ENCODE measurements at regions not wholly inside any gene's neighbourhood (a gene's known extent, or its start where the extent isn't known, plus 50 kb on each side); places are given as distances from the start of the nearest gene placed in this dataset.
"Not testable (repeated sequence)": the region's sequence is repeated elsewhere in the genome, so short reads cannot be mapped to it uniquely, and the experiment has no call there.

DNA sequence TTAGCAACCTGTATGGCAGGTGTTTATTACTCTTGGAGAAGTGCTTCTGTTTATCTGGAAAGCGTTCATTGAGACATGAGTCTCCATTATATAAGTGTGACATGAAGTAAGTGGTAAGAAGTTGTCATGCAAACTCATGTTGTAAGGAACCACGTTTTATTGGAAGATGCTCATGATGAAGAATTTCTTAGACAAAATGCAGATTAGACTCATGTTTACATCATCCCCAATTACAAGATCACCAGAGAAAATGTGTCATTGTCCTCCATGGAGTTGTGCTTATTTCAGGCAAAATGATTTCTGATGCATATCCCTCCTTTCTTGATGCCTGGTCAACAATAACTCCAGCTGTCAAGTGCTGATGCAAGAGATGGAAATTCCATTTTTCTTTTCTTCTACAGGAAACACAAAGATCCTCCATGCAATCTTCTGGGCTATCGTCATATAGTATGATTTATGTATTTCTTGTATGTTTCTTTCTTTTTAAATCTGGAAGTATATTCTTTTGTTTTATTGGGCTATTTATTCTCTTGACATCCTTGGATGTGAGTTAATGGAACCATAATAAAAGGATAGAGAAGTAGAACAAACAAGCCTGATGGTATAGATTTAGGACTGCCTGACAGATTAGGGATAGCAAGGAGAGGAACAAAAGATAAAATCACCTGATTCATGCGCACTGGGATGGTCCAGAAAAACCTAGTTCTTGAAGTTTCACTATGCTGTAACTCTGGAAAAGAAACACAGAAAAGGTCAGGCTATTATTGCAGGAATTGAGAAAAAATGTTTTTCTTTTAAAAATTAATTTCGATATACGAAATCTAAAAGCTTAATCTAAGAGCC is 50.7 kb upstream of the DIAPH3 start:
- H3K36me3 Mint-ChIP-seq (ENCODE audit: low read depth), result no peaks in the 10 kb centered on the region
- H3K4me3 Mint-ChIP-seq, result no peak overlapping the region
- no peak for DNase-seq (ENCODE audit: low spot score)
- no peak overlapping the region for H3K27ac Mint-ChIP-seq
- H3K4me1 Mint-ChIP-seq (ENCODE audit: low read depth), result no peaks in the 10 kb centered on the region
- no peaks in the 10 kb centered on the region for H3K9me3 Mint-ChIP-seq
- intact Hi-C loops (cut with micrococcal nuclease), result no loop called here
- H3K27me3 Mint-ChIP-seq (ENCODE audit: insufficient read depth), result peaks cover 3% of the 10 kb centered on the region

DNA sequence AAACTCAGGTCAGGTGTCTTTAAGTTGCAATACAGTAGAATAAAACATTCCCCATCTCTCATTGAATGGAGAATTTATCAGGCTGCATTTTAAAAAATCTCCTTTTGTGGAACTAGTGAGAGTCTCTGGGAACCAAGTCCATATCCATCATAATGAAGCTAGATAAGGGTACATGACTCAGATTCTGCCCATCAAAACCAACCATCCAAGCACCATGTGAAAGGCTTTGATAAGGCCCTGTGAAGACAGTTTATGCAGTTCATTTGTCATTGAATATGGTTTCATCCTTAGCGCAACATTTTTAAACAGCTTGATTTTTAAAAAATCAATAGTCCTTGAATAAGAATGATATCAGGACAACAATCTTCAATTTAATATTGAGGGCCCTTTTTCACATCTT is 56.3 kb upstream of the DIAPH3 start:
- intact Hi-C loops (cut with micrococcal nuclease), result no loop called here
- no peaks in the 10 kb centered on the region for H3K9me3 Mint-ChIP-seq
- H3K4me1 Mint-ChIP-seq (ENCODE audit: low read depth), result no peaks in the 10 kb centered on the region
- H3K4me3 Mint-ChIP-seq, result no peak overlapping the region
- H3K27ac Mint-ChIP-seq, result no peak overlapping the region
- DNase-seq (ENCODE audit: low spot score), result no peak
- no peaks in the 10 kb centered on the region for H3K36me3 Mint-ChIP-seq (ENCODE audit: low read depth)
- peaks cover 3% of the 10 kb centered on the region for H3K27me3 Mint-ChIP-seq (ENCODE audit: insufficient read depth)

- Mint-ChIP-seq H3K4me1 (ENCODE audit: low read depth) (no peaks in the 10 kb centered on the region), H3K27ac (no peak overlapping the region), H3K36me3 (ENCODE audit: low read depth) (no peaks in the 10 kb centered on the region), H3K9me3 (no peaks in the 10 kb centered on the region), H3K27me3 (ENCODE audit: insufficient read depth) (peaks cover 3% of the 10 kb centered on the region), H3K4me3 (no peak overlapping the region)
- no peak for DNase-seq (ENCODE audit: low spot score)
- intact Hi-C loops (cut with micrococcal nuclease), result no loop called here
These were observed 57.9 kb upstream of the DIAPH3 start for GRCh38 chr13:60221581-60221980.

DNA sequence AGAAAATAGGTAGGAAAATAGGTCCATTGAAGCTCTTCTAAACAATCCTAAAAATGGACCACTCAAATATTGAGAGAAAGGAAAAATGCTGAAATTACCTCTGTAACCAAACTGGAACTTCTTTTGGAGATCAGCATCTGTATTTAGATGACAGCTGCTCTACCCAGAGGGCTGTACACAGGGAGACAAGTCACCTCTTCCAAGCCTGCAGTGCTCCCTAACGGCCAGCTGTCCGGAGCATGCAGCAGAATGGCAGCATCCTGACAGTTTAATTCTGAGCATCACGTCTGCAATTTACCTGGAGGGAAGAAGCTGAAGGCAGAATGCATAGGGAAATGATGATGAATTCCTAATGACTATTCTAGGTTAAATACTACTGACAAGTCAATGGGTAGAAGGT is 62.8 kb upstream of the DIAPH3 start:
- Mint-ChIP-seq H3K4me3 (no peak overlapping the region), H3K9me3 (no peaks in the 10 kb centered on the region), H3K36me3 (ENCODE audit: low read depth) (no peaks in the 10 kb centered on the region), H3K4me1 (ENCODE audit: low read depth) (peaks cover 8% of the 10 kb centered on the region), H3K27ac (no peak overlapping the region), H3K27me3 (ENCODE audit: insufficient read depth) (peaks cover 8% of the 10 kb centered on the region)
- no peak for DNase-seq (ENCODE audit: low spot score)
- intact Hi-C loops (cut with micrococcal nuclease), result no loop called here

DNA sequence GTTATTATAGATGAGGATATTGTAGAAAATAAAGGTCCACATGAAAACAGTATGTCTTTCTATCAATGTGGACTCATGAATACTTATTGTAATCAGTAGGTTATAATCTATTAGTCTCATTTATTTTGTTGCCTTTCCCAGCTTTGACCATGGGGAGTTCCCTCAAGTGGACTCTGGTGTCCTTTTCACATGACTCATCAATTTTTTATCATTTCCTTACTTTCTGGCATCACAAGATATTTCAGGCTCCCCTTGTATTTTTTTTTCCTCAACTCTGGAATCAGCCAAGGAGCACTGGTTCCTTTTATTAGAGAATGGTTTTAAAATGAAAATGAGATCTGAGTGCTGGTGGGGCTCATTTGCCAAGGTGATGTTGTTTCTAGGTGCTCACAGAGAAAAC is 63.4 kb upstream of the DIAPH3 start:
- Mint-ChIP-seq H3K9me3 (no peaks in the 10 kb centered on the region), H3K36me3 (ENCODE audit: low read depth) (no peaks in the 10 kb centered on the region), H3K4me1 (ENCODE audit: low read depth) (peaks cover 8% of the 10 kb centered on the region), H3K27ac (no peak overlapping the region), H3K4me3 (no peak overlapping the region), H3K27me3 (ENCODE audit: insufficient read depth) (peaks cover 8% of the 10 kb centered on the region)
- intact Hi-C loops (cut with micrococcal nuclease), result no loop called here
- DNase-seq (ENCODE audit: low spot score), result no peak

DNA sequence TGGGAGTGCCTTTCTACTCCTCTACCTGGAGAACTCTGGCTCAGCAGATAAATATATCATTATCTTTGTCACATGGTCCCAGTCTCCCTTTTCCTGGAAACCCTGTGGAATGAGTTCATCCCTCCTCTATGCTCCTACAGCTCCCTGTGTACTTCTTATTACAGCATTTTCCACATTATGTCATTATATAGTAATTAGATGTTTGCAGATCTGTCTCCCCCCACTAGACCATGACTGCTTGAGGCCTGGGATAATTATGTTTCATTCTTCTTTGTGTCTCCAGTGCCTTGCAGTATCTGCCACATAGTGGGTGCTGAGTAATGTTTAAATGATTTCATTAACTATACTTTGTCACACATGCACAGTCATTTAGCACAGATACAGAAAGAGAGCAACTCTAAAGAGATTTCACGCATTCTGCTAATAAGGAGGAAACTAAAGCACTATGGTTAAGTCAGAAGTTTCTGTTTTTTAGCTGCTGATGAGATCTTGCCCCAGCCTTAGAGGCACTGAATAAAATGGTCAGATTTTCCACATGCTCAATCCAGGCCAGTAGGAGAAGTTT is 66.1 kb upstream of the DIAPH3 start:
- no peak overlapping the region for H3K4me3 Mint-ChIP-seq

GRCh38 chr13:60230593-60230992 is 66.9 kb upstream of the DIAPH3 start:
- Mint-ChIP-seq H3K4me1 (ENCODE audit: low read depth) (peaks cover 8% of the 10 kb centered on the region), H3K9me3 (no peaks in the 10 kb centered on the region), H3K36me3 (ENCODE audit: low read depth) (no peaks in the 10 kb centered on the region), H3K4me3 (no peak overlapping the region), H3K27ac (no peak overlapping the region), H3K27me3 (ENCODE audit: insufficient read depth) (peaks cover 8% of the 10 kb centered on the region)
- intact Hi-C loops (cut with micrococcal nuclease), result no loop called here
- no peak for DNase-seq (ENCODE audit: low spot score)

More for the DNA sequence above, 66.1 kb upstream of the DIAPH3 start:
- peaks cover 8% of the 10 kb centered on the region for H3K4me1 Mint-ChIP-seq (ENCODE audit: low read depth)
- H3K27ac Mint-ChIP-seq, result no peak overlapping the region
- intact Hi-C loops (cut with micrococcal nuclease), result no loop called here
- no peaks in the 10 kb centered on the region for H3K36me3 Mint-ChIP-seq (ENCODE audit: low read depth)
- peaks cover 8% of the 10 kb centered on the region for H3K27me3 Mint-ChIP-seq (ENCODE audit: insufficient read depth)
- H3K9me3 Mint-ChIP-seq, result no peaks in the 10 kb centered on the region
- DNase-seq (ENCODE audit: low spot score), result no peak

DNA sequence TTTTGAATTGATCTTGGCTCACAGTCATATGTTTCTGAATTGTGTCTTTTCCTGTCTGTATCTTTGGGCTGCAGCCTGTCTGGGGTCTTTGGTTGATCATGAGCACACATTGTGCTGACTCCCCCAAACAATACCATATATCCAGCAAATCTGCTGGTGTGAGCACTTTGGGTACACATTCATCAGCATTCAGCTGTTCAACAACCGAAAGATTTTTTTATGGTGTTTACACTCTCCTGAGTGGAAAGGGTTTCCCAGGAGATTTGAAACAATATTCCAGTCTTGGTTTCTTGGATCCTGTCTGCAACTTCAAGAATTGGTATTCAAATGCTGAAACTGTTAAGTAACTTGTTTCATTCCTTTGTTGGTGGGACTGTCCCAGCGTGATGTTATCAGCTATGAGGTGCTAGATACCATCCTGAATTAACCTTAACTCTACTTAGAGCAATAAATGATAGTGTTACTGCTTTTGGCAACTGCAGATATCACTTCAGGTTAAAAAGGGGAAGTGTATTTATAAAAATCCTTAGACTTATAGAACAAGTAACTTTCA is 78.4 kb upstream of the DIAPH3 start:
- no peak for DNase-seq (ENCODE audit: low spot score)
- peaks cover 2% of the 10 kb centered on the region for H3K27me3 Mint-ChIP-seq (ENCODE audit: insufficient read depth)
- intact Hi-C loops (cut with micrococcal nuclease), result no loop called here
- H3K4me3 Mint-ChIP-seq, result no peak overlapping the region
- H3K9me3 Mint-ChIP-seq, result no peaks in the 10 kb centered on the region
- H3K4me1 Mint-ChIP-seq (ENCODE audit: low read depth), result no peaks in the 10 kb centered on the region
- no peak overlapping the region for H3K27ac Mint-ChIP-seq
- no peaks in the 10 kb centered on the region for H3K36me3 Mint-ChIP-seq (ENCODE audit: low read depth)

- Mint-ChIP-seq H3K27ac (no peak overlapping the region), H3K4me1 (ENCODE audit: low read depth) (no peaks in the 10 kb centered on the region), H3K9me3 (no peaks in the 10 kb centered on the region), H3K36me3 (ENCODE audit: low read depth) (no peaks in the 10 kb centered on the region), H3K27me3 (ENCODE audit: insufficient read depth) (peaks cover 2% of the 10 kb centered on the region), H3K4me3 (no peak overlapping the region)
- no peak for DNase-seq (ENCODE audit: low spot score)
- intact Hi-C loops (cut with micrococcal nuclease), result no loop called here
These were observed 80.7 kb upstream of the DIAPH3 start for GRCh38 chr13:60244381-60244780.

DNA sequence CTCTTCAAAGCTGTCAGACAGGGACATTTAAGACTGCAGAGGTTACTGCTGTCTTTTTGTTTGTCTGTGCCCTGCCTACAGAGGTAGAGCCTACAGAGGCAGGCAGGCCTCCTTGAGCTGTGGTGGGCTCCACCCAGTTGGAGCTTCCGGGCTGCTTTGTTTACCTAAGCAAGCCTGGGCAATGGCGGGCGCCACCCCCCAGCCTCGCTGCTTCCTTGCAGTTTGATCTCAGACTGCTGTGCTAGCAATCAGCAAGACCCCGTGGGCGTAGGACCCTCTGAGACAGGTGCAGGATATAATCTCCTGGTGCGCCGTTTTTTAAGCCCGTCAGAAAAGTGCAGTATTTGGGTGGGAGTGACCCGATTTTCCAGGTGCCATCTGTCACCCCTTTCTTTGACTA is 87.7 kb upstream of the DIAPH3 start:
- H3K27me3 Mint-ChIP-seq (ENCODE audit: insufficient read depth); H3K36me3 Mint-ChIP-seq (ENCODE audit: low read depth); DNase-seq (ENCODE audit: low spot score); H3K4me3 Mint-ChIP-seq; intact Hi-C loops (cut with micrococcal nuclease); H3K4me1 Mint-ChIP-seq (ENCODE audit: low read depth); H3K27ac Mint-ChIP-seq; H3K9me3 Mint-ChIP-seq: not testable (repeated sequence)

GRCh38 chr13:60258349-60258748 is 94.6 kb upstream of the DIAPH3 start:
- Mint-ChIP-seq H3K27me3 (ENCODE audit: insufficient read depth) (peaks cover 2% of the 10 kb centered on the region), H3K27ac (no peak overlapping the region), H3K4me3 (no peak overlapping the region), H3K4me1 (ENCODE audit: low read depth) (no peaks in the 10 kb centered on the region), H3K9me3 (no peaks in the 10 kb centered on the region), H3K36me3 (ENCODE audit: low read depth) (no peaks in the 10 kb centered on the region)
- DNase-seq (ENCODE audit: low spot score), result no peak
- intact Hi-C loops (cut with micrococcal nuclease), result no loop called here

- Mint-ChIP-seq H3K27ac (no peak overlapping the region), H3K4me3 (no peak overlapping the region), H3K9me3 (no peaks in the 10 kb centered on the region), H3K36me3 (ENCODE audit: low read depth) (no peaks in the 10 kb centered on the region), H3K27me3 (ENCODE audit: insufficient read depth) (peaks cover 2% of the 10 kb centered on the region), H3K4me1 (ENCODE audit: low read depth) (no peaks in the 10 kb centered on the region)
- no peak for DNase-seq (ENCODE audit: low spot score)
- intact Hi-C loops (cut with micrococcal nuclease), result no loop called here
These were observed 96.7 kb upstream of the DIAPH3 start for GRCh38 chr13:60260440-60260839.

- H3K4me3 Mint-ChIP-seq, result no peak overlapping the region
- intact Hi-C loops (cut with micrococcal nuclease), result no loop called here
These were observed 98.0 kb upstream of the DIAPH3 start for GRCh38 chr13:60261432-60262351.

More at GRCh38 chr13:60261432-60262351, 98.0 kb upstream of the DIAPH3 start:
- Mint-ChIP-seq H3K36me3 (ENCODE audit: low read depth) (no peaks in the 10 kb centered on the region), H3K27me3 (ENCODE audit: insufficient read depth) (peaks cover 2% of the 10 kb centered on the region), H3K9me3 (no peaks in the 10 kb centered on the region), H3K27ac (no peak overlapping the region), H3K4me1 (ENCODE audit: low read depth) (no peaks in the 10 kb centered on the region)
- DNase-seq (ENCODE audit: low spot score), result no peak

Data from activated T-helper 1 cell treated with anti-CD3 and anti-CD28 coated beads, Interleukin-12 subunit alpha, Interleukin-12 subunit beta, Interleukin-2, Interleukin-4 antibody, amounts not matched to agents 30 ng/mL and 10 ng/mL and 1 ng/mL, durations not matched to agents 14 hours and 24 hours and 36 hours (primary cell).